GM12873 (cell line): ENCODE measurements at regions not wholly inside any gene's neighbourhood (a gene's known extent, or its start where the extent isn't known, plus 50 kb on each side); places are given as distances from the start of the nearest gene placed in this dataset.

Experiments used
- CTCF ChIP-seq: IDR thresholded peaks from 2 replicates; pipeline ENCODE4 v1.5.1; 2012; ENCODE audit warnings: low read depth, mild to moderate bottlenecking, moderate library complexity, low read length, control low read depth; ENCODE audit not compliant: insufficient read depth; ENCODE audit errors: missing control alignments

GRCh38 chr9:81234924-81235610 lies 454.3 kb downstream of the TLE1 start:
- no peak for TF ChIP-seq CTCF

GRCh38 chr9:81231011-81231410 lies 458.3 kb downstream of the TLE1 start:
- TF ChIP-seq CTCF = no peak

- TF ChIP-seq CTCF = no peak
Measured at GRCh38 chr9:81227507-81228245, 461.7 kb downstream of the TLE1 start.

- no peak for TF ChIP-seq CTCF
Measured at GRCh38 chr9:81225596-81225995, 463.8 kb downstream of the TLE1 start.

GRCh38 chr9:81224166-81225081 lies 464.9 kb downstream of the TLE1 start:
- no peak for TF ChIP-seq CTCF

GRCh38 chr9:81214975-81215374 lies 474.4 kb downstream of the TLE1 start:
- TF ChIP-seq CTCF = no peak

GRCh38 chr9:81213456-81213855 lies 475.9 kb downstream of the TLE1 start:
- TF ChIP-seq CTCF = no peak
